Thymus (tissue), 11 donors: ENCODE measurements at regions not wholly inside any gene's neighbourhood (a gene's known extent, or its start where the extent isn't known, plus 50 kb on each side); places are given as distances from the start of the nearest gene placed in this dataset.
"Not testable (repeated sequence)": the region's sequence is repeated elsewhere in the genome, so short reads cannot be mapped to it uniquely, and the experiment has no call there.

Source experiments
- DNase-seq, 9 donors: peaks; one replicate each; pipeline ENCODE4 v3.0.0-alpha.2; 2013; ENCODE audit warnings: low spot score in 9 of 9, low read depth in 6 of 9, missing footprints in 1 of 9
- H3K27ac ChIP-seq, 2 donors: one replicate each; pipeline ENCODE4 v1.5.1; 2013; ENCODE audit warnings: control low read depth in 1 of 2, low read depth in 1 of 2, low read length in 1 of 2, mild to moderate bottlenecking in 1 of 2, moderate library complexity in 1 of 2
- H3K27me3 ChIP-seq, 2 donors: one replicate each; pipeline ENCODE4 v1.5.1; 2013; ENCODE audit warnings: low read length in 1 of 2; ENCODE audit not compliant: control insufficient read depth in 2 of 2, insufficient read depth in 1 of 2
- H3K36me3 ChIP-seq, 2 donors: one replicate each; pipeline ENCODE4 v1.5.1; 2013; ENCODE audit warnings: low read length in 1 of 2, mild to moderate bottlenecking in 1 of 2, moderate library complexity in 1 of 2; ENCODE audit not compliant: control insufficient read depth in 2 of 2, insufficient read depth in 2 of 2
- H3K4me1 ChIP-seq, 2 donors: one replicate each; pipeline ENCODE4 v1.5.1; 2013; ENCODE audit warnings: low read length in 2 of 2; ENCODE audit not compliant: control insufficient read depth in 2 of 2, insufficient read depth in 2 of 2
- H3K4me3 ChIP-seq, 2 donors: one replicate each; pipeline ENCODE4 v1.5.1; 2013; ENCODE audit warnings: low read length in 2 of 2, control low read depth in 1 of 2, mild to moderate bottlenecking in 1 of 2
- H3K9me3 ChIP-seq, 2 donors: one replicate each; pipeline ENCODE4 v1.5.1; 2013; ENCODE audit warnings: low read length in 1 of 2, mild to moderate bottlenecking in 1 of 2; ENCODE audit not compliant: control insufficient read depth in 2 of 2, insufficient read depth in 1 of 2
- WGBS: extraction: QIAGEN DNeasy Blood & Tissue Kit; methylation state at CpG from one replicate; pipeline ENCODE4 v1.1.7; 2013; 5-methylcytosine and 5-hydroxymethylcytosine counted together
- donor health status: healthy.

DNA sequence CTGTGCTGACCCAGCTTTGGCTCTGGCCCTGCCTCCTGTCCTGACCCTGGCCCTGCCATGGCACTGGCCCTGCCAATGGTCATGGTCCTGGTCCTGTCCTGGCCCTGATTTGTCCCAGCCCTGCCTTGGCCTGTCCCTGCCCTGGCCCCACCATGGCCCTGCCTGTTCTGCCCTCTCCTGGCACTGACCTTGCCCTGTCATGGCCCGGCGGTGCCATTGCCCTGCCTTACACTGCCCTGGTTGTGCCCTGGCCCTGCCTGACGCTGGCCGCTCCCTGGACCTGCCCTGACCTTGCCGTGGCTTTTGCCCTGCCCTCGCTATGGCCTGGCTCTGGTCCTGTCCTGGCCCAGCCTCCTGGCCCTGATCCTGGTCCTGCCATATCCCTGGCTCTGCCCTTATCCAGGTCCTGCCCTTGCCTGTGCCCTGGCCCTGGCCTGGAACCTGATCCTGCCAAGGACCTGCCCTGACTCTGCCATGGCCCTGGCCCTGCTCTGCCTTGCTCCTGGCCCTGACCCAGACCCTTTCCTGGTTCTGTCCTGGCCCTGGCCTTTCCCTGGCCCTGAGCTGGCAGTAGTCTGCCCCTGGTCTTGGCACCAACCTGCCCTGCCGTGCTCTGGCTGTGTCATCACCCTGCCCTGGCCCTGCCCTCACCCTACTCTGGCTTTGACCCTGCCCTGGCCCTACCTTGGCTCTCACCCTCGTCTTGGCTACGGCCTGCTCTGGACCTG, 225.5 kb downstream of the LIPI start:
- H3K27ac ChIP-seq, H3K4me1 ChIP-seq, DNase-seq, H3K36me3 ChIP-seq, H3K4me3 ChIP-seq, H3K9me3 ChIP-seq, H3K27me3 ChIP-seq: not testable (repeated sequence)
- WGBS, result 84% methylated on average over 9 of the region's 9 CpGs

DNA sequence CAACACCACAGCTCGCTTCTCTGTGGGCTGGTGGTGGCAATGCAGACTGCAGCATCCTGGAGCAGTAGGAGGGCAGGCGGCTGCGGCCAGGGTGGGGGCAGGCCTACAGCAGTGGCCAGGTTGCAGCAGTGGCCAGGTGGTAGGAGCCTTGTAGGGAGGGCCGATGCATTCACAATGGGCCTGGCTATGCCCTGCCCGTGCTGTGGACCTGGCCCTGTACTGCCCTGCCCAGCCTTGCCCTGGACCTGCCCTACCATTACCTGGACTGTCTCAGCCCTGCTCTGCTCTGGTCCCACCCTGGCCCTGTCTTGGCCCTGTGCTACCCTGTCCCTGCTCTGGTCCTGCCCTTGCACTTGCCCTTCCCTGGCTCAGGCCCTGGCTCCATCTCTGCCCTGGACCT, 226.0 kb downstream of the LIPI start:
- H3K36me3 ChIP-seq, H3K9me3 ChIP-seq, H3K4me3 ChIP-seq, H3K27me3 ChIP-seq, H3K27ac ChIP-seq, DNase-seq, H3K4me1 ChIP-seq: not testable (repeated sequence)
- 98% methylated on average over 4 of the region's 5 CpGs for WGBS

DNA sequence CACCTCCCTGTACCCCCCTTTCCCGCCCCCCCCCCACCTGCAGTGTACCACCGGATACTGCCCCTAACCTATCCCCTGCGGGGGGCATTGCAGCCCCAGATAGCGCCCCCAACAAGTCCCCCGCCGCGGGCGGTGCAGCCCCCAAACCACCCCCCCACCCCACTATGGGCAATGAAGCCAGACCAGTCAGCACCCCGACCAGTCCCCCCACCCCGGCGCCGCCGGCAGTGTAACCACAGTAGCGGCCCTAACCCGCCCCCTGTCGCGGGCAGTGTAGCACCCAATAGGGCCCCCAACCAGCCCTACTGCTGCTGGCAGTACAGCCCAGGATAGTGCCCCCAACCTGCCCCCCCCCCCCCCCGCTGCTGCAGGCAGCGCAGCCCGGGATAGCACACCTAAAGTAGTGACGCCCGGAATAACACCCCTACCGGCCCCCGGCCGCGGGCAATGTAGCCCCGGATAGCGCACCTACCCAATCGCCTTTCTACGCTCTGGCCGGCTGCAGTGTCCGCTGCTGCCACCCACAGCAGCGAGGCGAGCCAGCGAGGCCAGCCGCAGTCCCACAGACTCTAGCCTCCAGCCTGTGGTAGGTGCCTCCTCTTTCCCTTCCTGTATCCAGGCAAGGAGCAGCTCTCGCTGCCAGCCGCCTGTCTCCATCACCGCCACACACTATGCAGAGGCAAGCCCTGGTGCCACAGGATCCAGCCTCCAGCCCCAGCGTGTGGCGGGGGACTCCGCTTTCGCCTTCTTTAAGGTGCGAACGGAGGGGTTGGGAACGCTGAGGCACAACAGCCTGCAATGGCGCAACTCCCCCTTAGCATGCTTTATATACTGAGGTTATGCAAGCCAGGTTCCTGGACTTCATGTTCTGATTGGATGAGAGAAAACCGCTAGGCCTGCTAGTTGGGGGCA, 229.3 kb downstream of the LIPI start:
- not testable (repeated sequence) for H3K4me3 ChIP-seq, DNase-seq, H3K27me3 ChIP-seq, H3K4me1 ChIP-seq, H3K36me3 ChIP-seq, H3K9me3 ChIP-seq, H3K27ac ChIP-seq
- 71% methylated on average over 44 of the region's 48 CpGs for WGBS

DNA sequence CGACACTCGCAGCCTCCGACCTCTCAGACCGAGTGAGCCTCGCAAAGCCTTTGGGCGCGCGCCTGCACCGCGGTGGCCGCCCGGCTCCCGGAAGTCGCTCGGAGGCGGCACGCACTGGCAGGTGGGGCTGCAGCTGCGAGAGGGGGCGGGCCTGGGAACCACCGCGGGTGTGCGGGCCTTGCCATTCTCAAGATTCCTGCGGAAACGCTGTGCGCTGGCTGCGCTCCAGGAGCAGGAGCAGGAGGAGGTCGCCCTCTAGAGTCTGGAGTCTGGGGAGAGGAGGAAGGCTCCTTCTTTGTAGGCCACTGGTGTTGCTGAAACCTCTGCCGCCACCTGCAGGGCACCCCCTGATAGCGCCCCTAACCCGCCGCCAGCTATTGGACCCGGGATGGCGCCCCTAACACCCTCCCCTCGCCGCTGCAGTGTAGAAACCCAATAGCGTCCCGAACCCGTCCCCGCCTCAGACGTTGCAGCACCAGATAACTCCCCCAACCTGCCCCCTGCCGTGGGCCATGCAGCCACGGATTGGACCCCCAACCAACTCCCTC, 230.6 kb downstream of the LIPI start:
- peak in 3 of 9 donors; percentile 15 to 37 (median 28) for DNase-seq
- H3K27me3 ChIP-seq, H3K4me1 ChIP-seq, H3K9me3 ChIP-seq, H3K27ac ChIP-seq, H3K36me3 ChIP-seq: not testable (repeated sequence)
- 16% methylated on average over 42 of the region's 42 CpGs for WGBS
- H3K4me3 ChIP-seq, result peak overlapping the region; percentile 20 to 51

DNA sequence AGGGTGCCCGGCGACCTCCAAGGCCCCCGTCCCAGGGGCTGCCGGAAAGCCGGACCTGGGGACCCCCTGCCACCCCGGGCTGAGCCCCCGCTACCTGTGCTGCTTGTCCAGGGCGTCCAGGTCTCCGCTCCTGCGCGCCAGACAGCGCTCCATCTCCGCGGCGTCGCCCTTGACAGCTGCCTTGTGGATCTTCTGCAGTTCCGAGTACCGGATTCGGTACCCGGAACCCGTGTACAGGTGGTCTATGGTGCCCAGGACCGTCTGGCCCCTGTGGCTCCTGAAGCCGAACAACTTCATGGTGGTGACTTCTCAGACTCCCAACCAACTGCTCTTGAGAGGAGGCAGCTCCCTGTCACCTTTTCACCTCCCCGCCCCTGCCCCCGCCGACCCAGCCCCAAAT, 231.1 kb downstream of the LIPI start:
- H3K27ac ChIP-seq, H3K36me3 ChIP-seq, DNase-seq: not testable (repeated sequence)

DNA sequence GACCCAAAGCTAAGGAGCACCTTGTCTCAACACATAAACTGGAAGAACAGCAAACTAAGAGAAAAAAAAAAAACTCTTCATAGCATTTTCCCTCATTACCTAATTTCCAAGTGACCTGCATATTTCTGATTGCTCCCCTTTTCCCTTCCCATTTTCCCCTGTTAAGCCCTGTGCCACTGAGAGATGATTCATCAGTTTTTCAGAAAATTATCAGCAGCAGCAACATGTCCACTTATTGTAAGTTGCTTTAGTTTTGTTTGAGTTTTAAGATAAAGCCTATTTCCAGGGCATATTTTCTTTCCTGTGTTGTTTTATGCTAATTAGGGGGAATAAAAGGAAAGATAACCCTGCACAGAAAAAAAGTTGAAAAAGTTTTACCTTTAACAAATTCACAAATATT, 236.2 kb downstream of the LIPI start:
- DNase-seq, H3K27ac ChIP-seq, H3K27me3 ChIP-seq, H3K36me3 ChIP-seq, H3K4me3 ChIP-seq, H3K4me1 ChIP-seq, H3K9me3 ChIP-seq: not testable (repeated sequence)

More for the DNA sequence above, 231.1 kb downstream of the LIPI start:
- 32% methylated on average over 26 of the region's 26 CpGs for WGBS
- not testable (repeated sequence) for H3K4me1 ChIP-seq, H3K27me3 ChIP-seq, H3K9me3 ChIP-seq
- peak overlapping the region; percentile 20 to 51 for H3K4me3 ChIP-seq

DNA sequence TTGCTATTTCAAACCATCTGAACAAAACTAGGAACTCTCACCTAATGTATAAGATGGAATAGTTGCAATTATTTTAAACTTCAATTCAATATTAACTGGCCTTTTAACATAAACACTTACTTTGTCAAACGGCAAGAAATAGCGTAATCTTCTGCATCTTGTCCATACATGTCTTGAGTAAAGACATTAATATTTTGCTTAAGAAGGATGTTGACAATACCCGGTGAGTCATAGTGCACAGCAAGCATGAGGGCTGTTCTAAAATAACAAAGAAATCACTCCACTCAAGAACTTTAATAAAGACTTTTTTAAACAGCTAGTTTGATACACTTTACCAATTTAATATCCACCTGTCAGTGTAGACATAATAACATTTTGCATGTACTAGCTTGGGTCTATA, 240.9 kb downstream of the LIPI start:
- H3K27ac ChIP-seq, H3K4me3 ChIP-seq, H3K27me3 ChIP-seq, H3K4me1 ChIP-seq, DNase-seq, H3K36me3 ChIP-seq, H3K9me3 ChIP-seq: not testable (repeated sequence)
- 97% methylated on average over 3 of the region's 3 CpGs for WGBS

DNA sequence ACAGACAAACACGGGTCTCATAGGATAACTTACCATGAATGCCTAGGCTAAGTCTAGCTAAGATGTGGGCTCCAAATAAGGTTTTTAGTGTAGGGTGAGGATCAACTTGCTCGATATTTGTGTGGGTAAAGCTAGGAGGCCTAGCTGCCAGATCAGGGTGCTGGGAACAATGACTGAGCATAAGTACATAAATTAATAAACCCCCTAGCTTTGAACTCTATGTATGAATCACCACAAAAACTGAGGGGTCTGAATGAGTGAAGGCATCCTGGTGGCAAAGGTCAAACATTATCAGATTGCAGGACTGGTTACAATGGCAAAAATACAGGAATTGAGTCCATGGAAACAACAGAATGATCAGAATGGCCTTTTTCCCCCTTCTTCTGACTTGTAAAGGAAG, 241.8 kb downstream of the LIPI start:
- not testable (repeated sequence) for H3K27me3 ChIP-seq, H3K27ac ChIP-seq, H3K36me3 ChIP-seq, H3K4me1 ChIP-seq, H3K4me3 ChIP-seq, DNase-seq, H3K9me3 ChIP-seq
- 86% methylated on average over 2 of the region's 2 CpGs for WGBS

DNA sequence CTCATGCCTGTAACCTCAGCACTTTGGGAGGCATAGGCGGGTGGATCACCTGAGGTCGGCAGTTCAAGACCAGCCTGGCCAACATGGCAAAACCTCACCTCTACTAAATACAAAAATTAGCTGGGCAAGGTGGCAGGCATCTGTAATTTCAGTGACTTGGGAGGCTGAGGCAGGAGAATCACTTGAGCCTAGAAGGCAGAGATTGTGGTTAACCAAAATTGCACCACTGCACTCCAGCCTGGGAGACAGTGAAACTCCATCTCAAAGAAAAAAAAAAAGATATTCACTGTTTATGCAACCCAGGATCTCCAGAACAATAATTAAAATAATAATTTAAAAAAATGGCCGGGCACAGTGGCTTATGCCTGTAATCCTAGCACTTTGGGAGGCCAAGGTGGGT, 247.5 kb downstream of the LIPI start:
- not testable (repeated sequence) for H3K4me1 ChIP-seq, H3K27me3 ChIP-seq, H3K36me3 ChIP-seq, H3K27ac ChIP-seq, H3K4me3 ChIP-seq, H3K9me3 ChIP-seq, DNase-seq
- WGBS, result 91% methylated on average over 3 of the region's 3 CpGs
